ENCODE measurements at regions not wholly inside any gene's neighbourhood (a gene's known extent, or its start where the extent isn't known, plus 50 kb on each side); places are given as distances from the start of the nearest gene placed in this dataset.

GRCh38 chr21:15487196-15487550 is 242.6 kb upstream of the USP25 start:
- DNase-seq, result no peak

DNA sequence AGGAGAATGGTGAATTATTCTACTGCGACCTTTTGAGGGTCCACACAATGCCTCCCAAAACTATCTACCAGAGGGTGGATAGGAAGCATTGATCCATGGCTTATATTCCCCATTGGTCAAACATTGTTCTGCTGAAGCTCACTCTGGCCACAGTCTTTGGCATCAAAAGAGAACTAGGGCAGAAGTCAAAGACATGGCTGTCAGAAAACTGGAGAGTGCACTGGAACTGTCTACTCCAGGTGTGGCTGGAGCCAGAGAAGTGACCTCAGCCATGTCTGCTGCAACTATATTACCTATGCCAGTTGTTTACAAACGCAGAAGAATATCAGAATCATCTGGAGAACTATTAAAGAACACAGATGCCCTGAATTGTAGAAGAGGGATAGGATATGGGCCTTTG is 238.7 kb upstream of the USP25 start:
- DNase-seq, result no peak

- no peak for DNase-seq
These were observed 236.1 kb upstream of the USP25 start for GRCh38 chr21:15493646-15494045.

DNA sequence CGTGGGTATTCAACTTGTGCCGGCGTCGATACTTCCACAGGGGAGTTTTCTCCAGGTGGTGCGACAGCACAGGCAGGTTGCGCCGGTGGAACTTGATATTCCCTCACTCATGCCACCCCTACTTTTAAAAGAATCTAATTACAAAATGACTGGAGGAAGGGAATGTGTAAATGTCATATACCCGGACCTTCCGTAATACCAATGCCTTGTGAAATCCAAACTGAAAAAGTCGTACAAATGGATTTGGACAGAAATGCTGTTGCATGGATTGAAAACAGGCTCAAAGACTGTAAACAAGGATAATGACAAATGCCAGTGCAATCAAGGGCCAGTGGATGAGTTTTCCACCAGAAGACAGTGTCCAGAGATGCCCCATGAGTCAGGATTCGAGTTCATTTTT is 235.3 kb upstream of the USP25 start:
- DNase-seq, result no peak

DNA sequence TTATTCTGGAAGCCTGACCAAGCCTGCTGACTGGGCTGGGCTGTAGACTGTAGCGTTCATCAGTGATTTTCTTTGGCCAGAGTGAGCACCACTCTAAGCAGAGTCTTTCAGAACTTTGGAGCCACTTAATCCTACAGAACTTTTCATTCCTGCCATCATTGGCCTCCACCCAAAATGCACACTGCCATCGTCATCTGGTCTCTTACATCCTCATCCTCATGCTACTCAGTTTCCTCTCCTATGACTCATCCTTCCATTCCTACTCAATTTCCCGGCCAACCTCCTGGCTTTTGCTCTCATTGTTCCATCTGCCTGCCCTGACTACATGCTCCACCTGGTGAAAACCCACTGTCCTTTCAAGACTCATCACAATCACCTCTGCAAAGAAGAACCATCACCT is 233.8 kb upstream of the USP25 start:
- DNase-seq, result no peak

DNA sequence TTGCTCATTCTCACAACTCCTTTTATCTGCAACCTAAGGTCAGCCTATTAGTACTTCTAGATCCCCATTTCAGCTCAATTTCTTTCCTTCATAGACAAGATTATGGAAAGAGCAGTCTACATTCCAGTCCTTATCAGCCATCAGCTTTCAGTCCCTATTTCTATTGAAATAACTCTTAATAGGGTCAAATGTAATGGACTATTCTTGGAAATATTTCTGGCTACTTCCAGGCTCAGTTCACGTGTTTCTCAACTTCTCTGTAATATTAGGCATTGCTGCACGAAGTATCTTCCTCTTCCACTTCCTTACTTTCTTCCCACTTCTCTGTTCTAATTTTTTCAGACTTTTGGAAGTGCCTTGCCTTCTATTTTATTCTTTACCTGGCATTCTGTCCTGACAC is 232.9 kb upstream of the USP25 start:
- DNase-seq, result no peak

DNA sequence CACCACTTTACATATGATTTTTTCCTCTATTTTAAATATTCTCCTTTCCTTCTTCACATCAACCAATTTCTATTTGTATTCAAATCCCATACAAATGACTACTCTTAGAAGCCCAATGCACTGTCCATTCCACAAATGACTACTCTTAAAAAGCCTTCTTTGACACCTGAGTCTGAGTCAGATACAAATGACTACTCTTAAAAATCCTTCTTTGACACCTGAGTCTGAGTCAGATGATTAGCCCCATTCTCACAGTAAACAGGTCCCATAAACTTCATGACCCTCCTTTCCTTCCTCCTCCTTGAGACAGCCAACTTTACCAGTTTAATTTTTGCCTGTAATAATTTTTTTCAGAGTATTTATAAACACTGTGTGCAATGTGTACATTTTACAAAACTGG is 231.3 kb upstream of the USP25 start:
- no peak for DNase-seq

- DNase-seq, result no peak
These were observed 223.7 kb upstream of the USP25 start for GRCh38 chr21:15506086-15506485.

DNA sequence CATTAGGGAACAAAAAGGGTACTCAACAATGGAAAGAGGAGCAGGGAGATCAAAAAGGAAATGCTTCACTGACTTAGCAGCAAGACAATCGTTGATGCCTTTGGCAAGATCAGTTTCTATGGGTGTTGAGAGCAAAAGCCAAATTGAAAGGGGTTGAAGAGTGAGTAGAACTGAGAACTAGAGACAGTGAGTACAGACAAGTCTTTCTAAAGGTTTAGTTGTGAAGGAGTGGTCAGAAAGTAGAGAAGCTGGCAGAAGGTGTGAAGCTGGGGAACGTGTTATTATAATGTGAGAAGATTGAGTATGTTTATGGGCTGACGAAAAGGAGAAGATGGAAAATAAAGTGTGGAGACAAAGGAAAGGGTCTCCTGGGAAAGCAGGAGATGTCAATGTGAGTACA is 221.2 kb upstream of the USP25 start:
- no peak for DNase-seq

DNA sequence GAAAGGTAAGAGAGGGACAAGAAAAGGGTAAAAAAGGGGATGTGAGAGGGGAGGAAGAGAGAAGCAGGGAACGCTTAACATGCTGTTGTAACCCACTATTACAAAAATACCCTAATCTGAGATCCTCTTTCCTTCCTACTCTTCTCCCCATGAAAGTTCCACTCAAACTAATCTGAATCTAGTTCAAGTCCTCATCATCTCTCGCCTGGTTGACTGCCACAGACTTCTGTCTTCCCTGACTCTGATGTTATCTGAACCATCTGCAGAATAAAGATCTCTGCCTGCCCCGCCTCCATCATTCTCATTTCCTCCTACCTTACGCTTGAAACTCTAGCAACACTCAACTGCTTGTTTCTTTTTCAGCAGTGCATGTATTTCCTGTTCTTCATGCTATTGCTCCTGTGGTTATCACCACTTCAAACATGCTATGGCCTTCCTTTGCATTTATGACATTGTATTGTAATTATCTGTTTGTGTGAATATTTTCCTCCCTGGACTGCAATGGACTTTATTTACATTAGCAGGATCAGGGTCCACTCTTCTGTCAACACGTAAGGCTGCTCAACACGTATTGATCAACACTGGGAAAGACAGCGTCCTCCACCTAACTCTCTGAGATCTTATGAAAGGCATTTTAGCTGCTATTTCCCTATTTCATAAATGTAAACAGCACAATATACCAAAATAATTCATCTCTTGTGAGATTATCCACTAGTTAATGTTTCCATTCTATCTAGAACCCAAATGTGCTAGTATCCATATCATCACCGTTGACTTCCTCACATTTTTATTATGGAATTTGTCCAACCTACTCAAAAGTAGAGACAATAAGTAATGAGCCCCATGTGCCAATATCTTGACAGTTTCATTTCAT is 215.5 kb upstream of the USP25 start:
- DNase-seq, result peak; percentile 35

DNA sequence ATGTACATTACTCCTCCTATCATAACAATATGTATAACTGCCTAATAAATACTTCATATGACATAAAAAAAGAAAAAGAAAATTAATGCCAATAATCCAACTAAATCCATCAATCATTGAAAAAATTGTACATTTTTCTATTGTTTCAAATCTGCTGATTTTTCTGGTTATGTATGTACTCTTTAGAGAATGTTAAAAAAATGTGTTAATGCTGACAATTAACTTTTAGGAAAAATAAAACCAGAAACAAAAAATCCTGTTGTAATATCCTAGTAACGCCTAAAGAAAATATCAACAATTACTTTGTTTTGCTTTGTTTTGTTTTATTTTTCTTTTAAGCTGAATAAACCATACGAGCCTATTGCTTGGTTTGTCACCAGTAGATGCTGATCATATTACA is 213.9 kb upstream of the USP25 start:
- DNase-seq, result no peak

- no peak for DNase-seq
These were observed 212.4 kb upstream of the USP25 start for GRCh38 chr21:15517394-15517793.

DNA sequence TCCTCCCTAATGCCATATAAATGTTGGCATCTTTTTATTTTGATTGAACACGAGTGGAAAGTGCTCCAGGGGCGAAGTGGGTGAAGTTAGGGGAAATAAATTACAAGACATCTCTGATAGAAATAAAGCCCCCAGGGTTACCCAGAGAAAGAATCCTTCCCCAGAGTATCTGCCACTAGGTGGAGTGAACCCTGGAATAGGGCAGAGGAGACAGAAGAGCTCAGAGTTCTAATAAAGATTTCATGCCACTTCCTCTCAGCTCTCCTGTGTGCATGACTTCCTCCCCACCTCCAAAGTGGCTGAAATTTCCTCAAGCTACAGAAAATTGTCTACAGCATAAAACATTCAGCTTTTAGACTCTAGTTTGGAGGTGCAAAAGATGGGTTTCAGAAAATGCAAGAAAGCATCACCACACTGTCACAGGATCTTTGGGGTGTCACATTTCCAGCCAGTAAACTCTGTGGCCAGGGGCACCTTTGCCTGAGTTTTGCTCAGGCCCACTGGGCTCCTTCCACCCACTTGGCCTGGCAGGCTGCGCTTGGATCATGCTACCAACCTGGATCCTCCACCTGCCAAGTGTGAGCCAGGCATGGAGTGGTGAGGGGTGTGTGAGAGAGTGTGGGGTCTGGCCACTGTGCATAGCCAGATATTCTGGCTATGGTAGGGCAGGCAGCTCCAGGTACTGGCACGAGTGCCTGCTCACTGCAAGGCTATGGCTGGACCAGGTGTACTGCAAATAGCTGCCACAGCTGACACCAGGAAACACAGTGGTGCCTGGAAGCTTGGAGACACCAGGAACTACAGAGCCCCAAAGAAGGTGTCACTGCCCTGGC is 208.8 kb upstream of the USP25 start:
- DNase-seq, result no peak

- no peak for DNase-seq
These were observed 208.2 kb upstream of the USP25 start for GRCh38 chr21:15521644-15522001.

DNA sequence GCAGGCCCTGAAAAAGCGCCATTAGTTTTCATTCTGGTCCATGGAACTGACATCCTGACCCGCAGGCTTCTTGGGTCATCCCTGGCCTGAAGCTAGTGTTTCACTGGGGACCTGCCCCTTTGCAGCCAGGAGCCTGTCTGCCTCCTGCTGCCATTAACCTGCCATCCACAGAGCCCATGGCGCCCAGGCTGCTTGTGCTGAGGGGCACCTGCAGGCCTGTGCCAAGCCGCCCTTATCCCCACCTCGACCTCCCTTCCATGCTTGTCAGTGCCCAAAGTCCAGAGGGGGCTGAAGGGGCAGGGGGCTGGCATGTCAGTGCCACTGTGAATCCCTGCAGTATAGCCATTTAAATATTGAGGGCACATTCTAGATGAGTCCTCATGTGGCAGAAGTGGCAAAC is 207.6 kb upstream of the USP25 start:
- no peak for DNase-seq

DNA sequence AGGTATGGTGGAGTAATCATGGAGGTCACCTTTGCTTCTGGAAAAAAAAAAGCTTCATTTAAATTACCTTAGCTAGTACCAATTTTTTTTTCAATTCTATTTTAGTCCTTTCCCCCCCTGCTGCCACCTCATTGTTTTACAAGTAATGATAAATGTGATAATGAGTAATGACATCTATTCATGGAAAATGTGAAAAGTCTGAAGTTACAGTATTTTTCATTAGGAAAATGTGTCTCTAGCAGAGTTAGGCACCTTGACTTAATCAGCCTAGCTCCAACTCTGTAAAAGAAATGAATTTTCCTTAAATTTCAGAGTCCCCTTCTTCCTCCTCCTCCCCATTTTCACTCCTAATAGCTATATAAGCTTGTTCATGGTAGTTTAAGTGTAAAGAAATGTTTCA is 204.9 kb upstream of the USP25 start:
- DNase-seq, result no peak

DNA sequence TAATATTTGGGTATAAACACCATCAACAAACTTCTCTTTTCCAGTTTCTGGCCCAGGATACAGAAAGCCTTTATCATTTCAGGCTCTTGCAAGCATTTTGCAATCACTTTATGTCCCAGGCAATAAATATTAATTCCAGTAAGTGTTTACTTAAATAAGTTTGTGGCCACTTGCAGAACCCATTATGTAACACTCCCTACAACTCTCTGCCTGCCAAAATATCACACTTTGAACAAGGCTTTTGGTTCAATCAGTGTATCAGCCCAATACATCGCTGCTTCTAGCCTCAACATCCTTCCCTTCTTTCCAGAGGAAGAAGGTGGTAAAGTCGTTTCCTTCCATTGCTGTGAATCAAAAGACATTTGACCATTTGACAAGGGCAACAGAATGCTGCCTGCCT is 203.0 kb upstream of the USP25 start:
- DNase-seq, result no peak

DNA sequence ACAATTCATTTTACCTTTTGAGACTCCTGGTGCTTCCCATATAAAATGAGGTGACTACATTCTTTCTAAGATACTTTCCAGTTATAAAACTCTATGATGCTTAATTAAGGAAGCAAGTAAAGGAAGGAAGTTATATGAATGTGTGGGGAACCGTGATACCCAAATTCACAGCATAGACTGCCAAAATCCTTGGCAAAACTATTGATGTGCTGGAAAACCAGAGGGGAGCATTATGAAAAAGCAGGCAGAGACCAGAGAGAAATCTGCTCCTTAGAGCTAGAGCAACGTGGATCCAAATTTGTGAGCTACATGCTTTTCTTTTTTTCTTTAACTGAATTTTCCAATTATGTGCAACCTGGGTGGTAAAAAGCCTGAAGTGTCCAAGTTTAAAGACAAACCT is 201.4 kb upstream of the USP25 start:
- DNase-seq, result no peak

GRCh38 chr21:15531986-15532385 is 197.8 kb upstream of the USP25 start:
- no peak for DNase-seq

DNA sequence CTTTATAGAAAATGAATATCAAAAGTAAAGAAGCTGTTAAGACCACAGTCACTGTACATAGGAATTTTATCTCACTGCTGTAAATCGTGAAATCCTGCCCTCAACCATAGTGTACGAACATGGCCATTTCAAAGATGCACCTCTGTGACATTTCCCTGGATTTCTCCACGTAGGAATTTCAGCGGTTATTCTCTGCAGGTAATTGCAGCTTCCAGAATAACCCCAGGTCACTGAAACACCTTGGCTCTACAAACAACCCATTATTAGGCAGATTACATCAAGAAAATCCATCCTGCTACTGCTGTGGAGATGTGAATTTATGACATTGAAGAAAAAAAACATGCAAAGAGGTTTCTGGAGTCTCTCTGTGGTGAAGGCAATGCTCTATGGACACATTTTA is 196.2 kb upstream of the USP25 start:
- no peak for DNase-seq

GRCh38 chr21:15534450-15534886 is 195.3 kb upstream of the USP25 start:
- DNase-seq, result no peak

GRCh38 chr21:15539376-15539775 is 190.4 kb upstream of the USP25 start:
- DNase-seq, result no peak

DNA sequence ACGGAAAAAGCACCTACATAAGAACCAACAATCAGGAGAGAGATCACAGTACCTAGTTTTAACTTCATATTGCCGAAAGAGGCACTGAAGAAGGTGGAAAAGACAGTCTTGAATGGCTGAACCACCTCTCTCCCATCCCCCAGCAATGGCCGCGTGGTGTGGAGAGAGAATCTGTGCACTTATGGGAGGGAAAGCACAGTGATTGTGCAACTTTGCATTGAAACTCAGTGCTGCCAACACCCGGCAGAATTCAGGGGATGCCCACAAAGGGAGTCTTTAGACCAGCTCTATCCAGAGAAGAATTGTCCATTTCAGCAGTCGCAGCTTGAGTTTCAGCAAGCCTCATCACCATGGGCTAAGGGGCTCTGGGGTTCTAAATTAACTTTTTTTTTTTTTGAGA is 186.3 kb upstream of the USP25 start:
- no peak for DNase-seq

DNA sequence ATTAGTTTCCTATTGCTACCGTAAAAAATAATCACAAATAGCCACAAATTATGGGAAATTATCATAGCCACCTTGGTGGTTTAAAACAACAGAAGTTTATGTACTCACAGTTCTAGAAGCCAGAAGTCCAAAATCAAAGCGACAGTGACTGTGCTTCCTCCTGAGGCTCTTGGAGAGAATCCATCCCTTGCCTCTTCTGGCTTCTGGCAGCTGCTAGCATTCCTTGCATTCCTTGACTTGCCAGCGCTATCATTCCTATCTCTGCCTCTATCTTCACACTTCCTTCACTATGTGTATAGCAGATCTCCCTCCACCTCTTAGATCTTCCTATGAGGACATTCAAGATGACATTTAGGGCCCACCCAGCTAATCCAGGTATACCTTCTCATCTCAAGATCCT is 180.1 kb upstream of the USP25 start:
- DNase-seq, result no peak
